GM23338 (cell line): ENCODE measurements at regions not wholly inside any gene's neighbourhood (a gene's known extent, or its start where the extent isn't known, plus 50 kb on each side); places are given as distances from the start of the nearest gene placed in this dataset.

Experiments
- ATAC-seq: fragments of 200-7000 bp; cut with Tn5 transposase; 3 replicates; pipeline ENCODE4 v1.9.1; 2020
- DNase-seq: peaks from one replicate; pipeline ENCODE4 v3.0.0-alpha.2; 2015; ENCODE audit warnings: low spot score
- H2AFZ ChIP-seq: fragments of 200-600 bp; sonication (generic); 2 replicates; pipeline ENCODE4 v1.8.0; 2016; ENCODE audit warnings: antibody characterized with exemption, mild to moderate bottlenecking, moderate library complexity
- H3F3A ChIP-seq: fragments of 200-600 bp; sonication (generic); replicated peaks from 2 replicates; pipeline ENCODE4 v1.8.0; 2017; ENCODE audit warnings: antibody characterized with exemption, mixed run types, low read depth
- H3K27ac ChIP-seq: fragments of 200-600 bp; sonication (generic); 2 replicates; pipeline ENCODE4 v1.6.1; 2016; ENCODE audit warnings: low read depth
- H3K27me3 ChIP-seq: fragments of 200-600 bp; sonication (generic); 2 replicates; pipeline ENCODE4 v1.8.0; 2016; ENCODE audit warnings: mild to moderate bottlenecking, mixed run types, moderate library complexity; ENCODE audit not compliant: insufficient read depth
- H3K36me3 ChIP-seq: fragments of 200-600 bp; sonication (generic); 2 replicates; pipeline ENCODE4 v1.8.0; 2016; ENCODE audit warnings: mild to moderate bottlenecking; ENCODE audit not compliant: insufficient read depth
- H3K4me1 ChIP-seq: fragments of 200-600 bp; sonication (generic); 2 replicates; pipeline ENCODE4 v1.8.0; 2016; ENCODE audit warnings: mild to moderate bottlenecking, moderate library complexity; ENCODE audit not compliant: insufficient read depth
- H3K4me2 ChIP-seq: fragments of 200-600 bp; sonication (generic); 2 replicates; pipeline ENCODE4 v1.7.1; 2017; ENCODE audit warnings: mixed run types
- H3K4me3 ChIP-seq: fragments of 200-600 bp; sonication (generic); 2 replicates; pipeline ENCODE4 v1.6.1; 2016; ENCODE audit warnings: mixed run types
- H3K79me2 ChIP-seq: fragments of 200-600 bp; sonication (generic); replicated peaks from 2 replicates; pipeline ENCODE4 v1.8.0; 2017; ENCODE audit warnings: mild to moderate bottlenecking; ENCODE audit not compliant: insufficient read depth
- H3K9me2 ChIP-seq: fragments of 200-600 bp; sonication (generic); 2 replicates; pipeline ENCODE4 v1.8.0; 2017; ENCODE audit not compliant: insufficient read depth
- H4K20me1 ChIP-seq: fragments of 200-600 bp; sonication (generic); replicated peaks from 2 replicates; pipeline ENCODE4 v1.8.0; 2017; ENCODE audit warnings: mild to moderate bottlenecking; ENCODE audit not compliant: insufficient read depth
- H3K27ac Mint-ChIP-seq: 2 replicates; pipeline ENCODE4 v1.8.0; 2020; ENCODE audit warnings: inconsistent platforms, mild to moderate bottlenecking, moderate library complexity, mixed read lengths
- H3K27me3 Mint-ChIP-seq: 3 replicates; pipeline ENCODE4 v1.8.0; 2022; ENCODE audit warnings: low read depth, mild to moderate bottlenecking, moderate library complexity, mixed read lengths, inconsistent platforms; ENCODE audit not compliant: insufficient read depth, poor library complexity
- H3K36me3 Mint-ChIP-seq: 3 replicates; pipeline ENCODE4 v1.8.0; 2021; ENCODE audit warnings: low read depth, mild to moderate bottlenecking, inconsistent platforms, moderate library complexity, mixed read lengths
- H3K4me1 Mint-ChIP-seq: 3 replicates; pipeline ENCODE4 v1.8.0; 2020; ENCODE audit warnings: mild to moderate bottlenecking, inconsistent platforms, mixed read lengths
- H3K4me3 Mint-ChIP-seq: 3 replicates; pipeline ENCODE4 v1.8.0; 2021; ENCODE audit warnings: moderate library complexity, mild to moderate bottlenecking, inconsistent platforms, mixed read lengths
- H3K9me3 Mint-ChIP-seq: 3 replicates; pipeline ENCODE4 v1.8.0; 2020; ENCODE audit warnings: moderate library complexity, mild to moderate bottlenecking, inconsistent platforms, mixed read lengths
- CREB1 ChIP-seq: fragments of 250-450 bp; sonication (Bioruptor Pico); IDR thresholded peaks from 2 replicates; pipeline ENCODE4 v1.5.0; 2020; ENCODE audit warnings: low read depth, mild to moderate bottlenecking, moderate library complexity
- CTCF ChIP-seq, 2 experiments: fragments of 200-600 bp in 1 of 2; sonication (generic) in 1 of 2; conservative IDR thresholded peaks; 2 replicates each; pipeline versions ENCODE4 v1.5.1 to v1.6.1; 2016 to 2017; ENCODE audit warnings: antibody characterized with exemption in 2 of 2, low read depth in 2 of 2, mild to moderate bottlenecking in 2 of 2, moderate library complexity in 1 of 2
- ETS1 ChIP-seq: IDR thresholded peaks from 2 replicates; pipeline ENCODE4 v1.6.1; 2016; ENCODE audit warnings: antibody characterized with exemption
- EZH2 ChIP-seq: fragments of 200-600 bp; sonication (generic); IDR thresholded peaks from one replicate; pipeline ENCODE4 v1.8.0; 2017; ENCODE audit warnings: antibody characterized with exemption, mild to moderate bottlenecking, low read depth; ENCODE audit not compliant: unreplicated experiment
- EZH2phosphoT487 ChIP-seq: fragments of 200-600 bp; sonication (generic); IDR thresholded peaks from one replicate; pipeline ENCODE4 v1.8.1; 2018; ENCODE audit warnings: antibody characterized with exemption; ENCODE audit not compliant: unreplicated experiment
- JUNB ChIP-seq: IDR thresholded peaks from one replicate; pipeline ENCODE4 v1.6.1; 2016; ENCODE audit warnings: antibody characterized with exemption; ENCODE audit not compliant: unreplicated experiment
- NANOG ChIP-seq: IDR thresholded peaks from 2 replicates; pipeline ENCODE4 v1.6.1; 2016; ENCODE audit warnings: antibody characterized with exemption, borderline replicate concordance
- POLR2AphosphoS5 ChIP-seq: IDR thresholded peaks from 2 replicates; pipeline ENCODE4 v1.6.1; 2016; ENCODE audit warnings: antibody characterized with exemption, low read depth
- REST ChIP-seq: IDR thresholded peaks from one replicate; pipeline ENCODE4 v1.6.1; 2018; ENCODE audit warnings: antibody characterized with exemption; ENCODE audit not compliant: unreplicated experiment
- STAT1 ChIP-seq: IDR thresholded peaks from one replicate; pipeline ENCODE4 v1.6.1; 2016; ENCODE audit warnings: antibody characterized with exemption; ENCODE audit not compliant: unreplicated experiment
- ZNF114 ChIP-seq: fragments of 250-450 bp; sonication (Bioruptor Pico); IDR thresholded peaks from 2 replicates; pipeline ENCODE4 v1.5.0; 2020; ENCODE audit warnings: mild to moderate bottlenecking, moderate library complexity
- ZNF331 ChIP-seq: fragments of 250-450 bp; sonication (Bioruptor Pico); IDR thresholded peaks from 2 replicates; pipeline ENCODE4 v1.5.0; 2020; ENCODE audit warnings: low read depth, mild to moderate bottlenecking, moderate library complexity
- TF ChIP-seq, protein P1 (sequence below): fragments of 250-450 bp; sonication (Bioruptor Pico); IDR thresholded peaks from 2 replicates; pipeline ENCODE4 v1.5.0; 2020; ENCODE audit warnings: mild to moderate bottlenecking, moderate library complexity

GRCh38 chr20:53838311-53838868, 232.0 kb downstream of the BCAS1 start:
- no peak overlapping the region for H3K4me3 ChIP-seq
- no peak overlapping the region for H3K27ac Mint-ChIP-seq
- TF ChIP-seq JUNB (no peak), ETS1 (no peak), STAT1 (no peak), CTCF (conservative IDR thresholded peaks at IDR 0.05; ENCODE audit: low read depth in 2 of 2) (no peak), ZNF114 (CRISPR knock-in tag) (no peak), POLR2AphosphoS5 (no peak), EZH2phosphoT487 (no peak), CREB1 (CRISPR knock-in tag) (no peak), REST (no peak), NANOG (no peak), EZH2 (no peak), ZNF331 (no peak)
- TF ChIP-seq, protein P1, sequence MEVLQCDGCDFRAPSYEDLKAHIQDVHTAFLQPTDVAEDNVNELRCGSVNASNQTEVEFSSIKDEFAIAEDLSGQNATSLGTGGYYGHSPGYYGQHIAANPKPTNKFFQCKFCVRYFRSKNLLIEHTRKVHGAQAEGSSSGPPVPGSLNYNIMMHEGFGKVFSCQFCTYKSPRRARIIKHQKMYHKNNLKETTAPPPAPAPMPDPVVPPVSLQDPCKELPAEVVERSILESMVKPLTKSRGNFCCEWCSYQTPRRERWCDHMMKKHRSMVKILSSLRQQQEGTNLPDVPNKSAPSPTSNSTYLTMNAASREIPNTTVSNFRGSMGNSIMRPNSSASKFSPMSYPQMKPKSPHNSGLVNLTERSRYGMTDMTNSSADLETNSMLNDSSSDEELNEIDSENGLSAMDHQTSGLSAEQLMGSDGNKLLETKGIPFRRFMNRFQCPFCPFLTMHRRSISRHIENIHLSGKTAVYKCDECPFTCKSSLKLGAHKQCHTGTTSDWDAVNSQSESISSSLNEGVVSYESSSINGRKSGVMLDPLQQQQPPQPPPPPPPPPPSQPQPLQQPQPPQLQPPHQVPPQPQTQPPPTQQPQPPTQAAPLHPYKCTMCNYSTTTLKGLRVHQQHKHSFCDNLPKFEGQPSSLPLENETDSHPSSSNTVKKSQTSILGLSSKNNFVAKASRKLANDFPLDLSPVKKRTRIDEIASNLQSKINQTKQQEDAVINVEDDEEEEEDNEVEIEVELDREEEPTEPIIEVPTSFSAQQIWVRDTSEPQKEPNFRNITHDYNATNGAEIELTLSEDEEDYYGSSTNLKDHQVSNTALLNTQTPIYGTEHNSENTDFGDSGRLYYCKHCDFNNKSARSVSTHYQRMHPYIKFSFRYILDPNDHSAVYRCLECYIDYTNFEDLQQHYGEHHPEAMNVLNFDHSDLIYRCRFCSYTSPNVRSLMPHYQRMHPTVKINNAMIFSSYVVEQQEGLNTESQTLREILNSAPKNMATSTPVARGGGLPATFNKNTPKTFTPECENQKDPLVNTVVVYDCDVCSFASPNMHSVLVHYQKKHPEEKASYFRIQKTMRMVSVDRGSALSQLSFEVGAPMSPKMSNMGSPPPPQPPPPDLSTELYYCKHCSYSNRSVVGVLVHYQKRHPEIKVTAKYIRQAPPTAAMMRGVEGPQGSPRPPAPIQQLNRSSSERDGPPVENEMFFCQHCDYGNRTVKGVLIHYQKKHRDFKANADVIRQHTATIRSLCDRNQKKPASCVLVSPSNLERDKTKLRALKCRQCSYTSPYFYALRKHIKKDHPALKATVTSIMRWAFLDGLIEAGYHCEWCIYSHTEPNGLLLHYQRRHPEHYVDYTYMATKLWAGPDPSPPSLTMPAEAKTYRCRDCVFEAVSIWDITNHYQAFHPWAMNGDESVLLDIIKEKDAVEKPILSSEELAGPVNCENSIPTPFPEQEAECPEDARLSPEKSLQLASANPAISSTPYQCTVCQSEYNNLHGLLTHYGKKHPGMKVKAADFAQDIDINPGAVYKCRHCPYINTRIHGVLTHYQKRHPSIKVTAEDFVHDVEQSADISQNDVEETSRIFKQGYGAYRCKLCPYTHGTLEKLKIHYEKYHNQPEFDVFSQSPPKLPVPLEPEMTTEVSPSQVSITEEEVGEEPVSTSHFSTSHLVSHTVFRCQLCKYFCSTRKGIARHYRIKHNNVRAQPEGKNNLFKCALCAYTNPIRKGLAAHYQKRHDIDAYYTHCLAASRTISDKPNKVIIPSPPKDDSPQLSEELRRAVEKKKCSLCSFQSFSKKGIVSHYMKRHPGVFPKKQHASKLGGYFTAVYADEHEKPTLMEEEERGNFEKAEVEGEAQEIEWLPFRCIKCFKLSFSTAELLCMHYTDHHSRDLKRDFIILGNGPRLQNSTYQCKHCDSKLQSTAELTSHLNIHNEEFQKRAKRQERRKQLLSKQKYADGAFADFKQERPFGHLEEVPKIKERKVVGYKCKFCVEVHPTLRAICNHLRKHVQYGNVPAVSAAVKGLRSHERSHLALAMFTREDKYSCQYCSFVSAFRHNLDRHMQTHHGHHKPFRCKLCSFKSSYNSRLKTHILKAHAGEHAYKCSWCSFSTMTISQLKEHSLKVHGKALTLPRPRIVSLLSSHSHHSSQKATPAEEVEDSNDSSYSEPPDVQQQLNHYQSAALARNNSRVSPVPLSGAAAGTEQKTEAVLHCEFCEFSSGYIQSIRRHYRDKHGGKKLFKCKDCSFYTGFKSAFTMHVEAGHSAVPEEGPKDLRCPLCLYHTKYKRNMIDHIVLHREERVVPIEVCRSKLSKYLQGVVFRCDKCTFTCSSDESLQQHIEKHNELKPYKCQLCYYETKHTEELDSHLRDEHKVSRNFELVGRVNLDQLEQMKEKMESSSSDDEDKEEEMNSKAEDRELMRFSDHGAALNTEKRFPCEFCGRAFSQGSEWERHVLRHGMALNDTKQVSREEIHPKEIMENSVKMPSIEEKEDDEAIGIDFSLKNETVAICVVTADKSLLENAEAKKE = no peak
- no peaks in the 10 kb centered on the region for H3K4me1 ChIP-seq
- peaks cover 2% of the 10 kb centered on the region; the same call in 2 of the 3 replicates for H3K4me1 Mint-ChIP-seq
- H3K9me3 Mint-ChIP-seq = peaks cover 11% of the 10 kb centered on the region
- H3K4me3 Mint-ChIP-seq = no peak overlapping the region
- no peaks in the 10 kb centered on the region for H4K20me1 ChIP-seq
- peaks cover 7% of the 10 kb centered on the region for H3K36me3 Mint-ChIP-seq
- peaks cover under 1% of the 10 kb centered on the region; the same call in 1 of the 2 replicates for H3K9me2 ChIP-seq
- H3K4me2 ChIP-seq = no peak overlapping the region
- H2AFZ ChIP-seq = no peak overlapping the region
- no peaks in the 10 kb centered on the region for H3K36me3 ChIP-seq
- no peaks in the 10 kb centered on the region for H3K27me3 Mint-ChIP-seq
- no peak overlapping the region for H3K27ac ChIP-seq
- DNase-seq (no peak), ATAC-seq (no peak)
- no peaks in the 10 kb centered on the region for H3K79me2 ChIP-seq
- H3K27me3 ChIP-seq = no peaks in the 10 kb centered on the region
- H3F3A ChIP-seq = 0 out of 2 replicates have a peak, but pooled peaks cover 4% of the 10 kb centered on the region
